ENCODE measurements at regions not wholly inside any gene's neighbourhood (a gene's known extent, or its start where the extent isn't known, plus 50 kb on each side); places are given as distances from the start of the nearest gene placed in this dataset.

- DNase-seq, result no peak
Measured at GRCh38 chr14:44701563-44702263, 194.6 kb upstream of the FSCB start.

GRCh38 chr14:44700694-44701093 lies 193.6 kb upstream of the FSCB start:
- DNase-seq, result no peak

GRCh38 chr14:44700184-44700583 lies 193.1 kb upstream of the FSCB start:
- DNase-seq, result peak; percentile 7

GRCh38 chr14:44699391-44699790 lies 192.3 kb upstream of the FSCB start:
- DNase-seq, result no peak

- DNase-seq, result no peak
Measured at GRCh38 chr14:44669496-44669895, 162.4 kb upstream of the FSCB start.

- no peak for DNase-seq
Measured at GRCh38 chr14:44663136-44663535, 156.1 kb upstream of the FSCB start.

- no peak for DNase-seq
Measured at GRCh38 chr14:44662250-44662891, 155.3 kb upstream of the FSCB start.

GRCh38 chr14:44658389-44658696 lies 151.3 kb upstream of the FSCB start:
- no peak for DNase-seq

GRCh38 chr14:44657696-44658388 lies 150.8 kb upstream of the FSCB start:
- DNase-seq, result no peak

GRCh38 chr14:44657203-44657602 lies 150.1 kb upstream of the FSCB start:
- no peak for DNase-seq

- DNase-seq, result no peak
Measured at GRCh38 chr14:44654591-44654990, 147.5 kb upstream of the FSCB start.

GRCh38 chr14:44653641-44654040 lies 146.6 kb upstream of the FSCB start:
- no peak for DNase-seq

- DNase-seq, result no peak
Measured at GRCh38 chr14:44652640-44653039, 145.6 kb upstream of the FSCB start.

GRCh38 chr14:44649061-44649460 lies 142.0 kb upstream of the FSCB start:
- no peak for DNase-seq

- DNase-seq, result no peak
Measured at GRCh38 chr14:44640416-44640815, 133.3 kb upstream of the FSCB start.

- DNase-seq, result no peak
Measured at GRCh38 chr14:44639781-44640385, 132.8 kb upstream of the FSCB start.

GRCh38 chr14:44634692-44635091 lies 127.6 kb upstream of the FSCB start:
- no peak for DNase-seq

- no peak for DNase-seq
Measured at GRCh38 chr14:44626423-44626822, 119.3 kb upstream of the FSCB start.

- DNase-seq, result no peak
Measured at GRCh38 chr14:44625098-44625497, 118.0 kb upstream of the FSCB start.

- DNase-seq, result no peak
Measured at GRCh38 chr14:44620121-44621019, 113.3 kb upstream of the FSCB start.

- DNase-seq, result no peak
Measured at GRCh38 chr14:44616204-44616603, 109.1 kb upstream of the FSCB start.

- DNase-seq, result no peak
Measured at GRCh38 chr14:44613061-44613712, 106.1 kb upstream of the FSCB start.

Data from EL (cell line).